ENCODE measurements at regions not wholly inside any gene's neighbourhood (a gene's known extent, or its start where the extent isn't known, plus 50 kb on each side); places are given as distances from the start of the nearest gene placed in this dataset.

DNA sequence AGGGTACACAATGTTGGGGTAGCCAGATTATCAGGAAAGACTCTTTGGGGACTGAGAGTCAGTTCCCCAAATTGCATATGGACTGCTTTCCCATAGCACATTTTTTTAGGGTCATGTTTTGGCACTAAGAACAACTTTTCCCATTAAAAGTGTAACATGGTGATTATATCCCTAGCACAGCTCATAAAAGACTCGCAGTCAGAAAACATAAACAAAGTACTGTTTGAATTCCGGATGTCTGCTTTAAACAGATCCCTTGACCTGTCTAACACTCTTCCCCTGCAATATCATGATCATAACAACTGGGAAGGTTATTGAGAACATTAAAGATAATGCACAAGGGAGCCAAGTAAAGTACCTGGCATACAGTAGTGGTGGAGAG is 262.2 kb downstream of the ASXL3 start:
- Histone ChIP-seq H3K79me2 (ENCODE audit: control insufficient read depth, insufficient read depth, low read length) (no peaks in the 10 kb centered on the region), H3K27ac (ENCODE audit: insufficient read depth, low read length) (no peak overlapping the region), H3K9ac (ENCODE audit: insufficient read depth, low read length) (no peak overlapping the region), H4K20me1 (ENCODE audit: control insufficient read depth, extremely low read depth, insufficient read depth, low read length) (no peaks in the 10 kb centered on the region), H3K9me3 (ENCODE audit: control insufficient read depth, insufficient read depth, low read depth, low read length) (no peaks in the 10 kb centered on the region), H2AFZ (ENCODE audit: low read length) (no peak overlapping the region), H3K27me3 (ENCODE audit: control insufficient read depth, insufficient read depth, low read length) (no peaks in the 10 kb centered on the region), H3K4me3 (replicated peaks in 1 of 4; ENCODE audit: control extremely low read depth in 1 of 4, insufficient read depth in 1 of 4, low read depth in 3 of 4, low read length in 4 of 4) (no peak overlapping the region), H3K36me3 (ENCODE audit: control insufficient read depth, insufficient read depth, low read length) (no peaks in the 10 kb centered on the region), H3K4me1 (ENCODE audit: control insufficient read depth, extremely low read depth, insufficient read depth, low read length) (no peaks in the 10 kb centered on the region), H3K4me2 (ENCODE audit: extremely low read depth, insufficient read depth, low read length) (no peak overlapping the region)
- DNase-seq (ENCODE audit: low read depth in 2 of 2): no peak
- TF ChIP-seq EZH2 (IDR thresholded peaks at IDR 0.05; ENCODE audit: low read length, missing control alignments): no peak
- TF ChIP-seq, protein P1, sequence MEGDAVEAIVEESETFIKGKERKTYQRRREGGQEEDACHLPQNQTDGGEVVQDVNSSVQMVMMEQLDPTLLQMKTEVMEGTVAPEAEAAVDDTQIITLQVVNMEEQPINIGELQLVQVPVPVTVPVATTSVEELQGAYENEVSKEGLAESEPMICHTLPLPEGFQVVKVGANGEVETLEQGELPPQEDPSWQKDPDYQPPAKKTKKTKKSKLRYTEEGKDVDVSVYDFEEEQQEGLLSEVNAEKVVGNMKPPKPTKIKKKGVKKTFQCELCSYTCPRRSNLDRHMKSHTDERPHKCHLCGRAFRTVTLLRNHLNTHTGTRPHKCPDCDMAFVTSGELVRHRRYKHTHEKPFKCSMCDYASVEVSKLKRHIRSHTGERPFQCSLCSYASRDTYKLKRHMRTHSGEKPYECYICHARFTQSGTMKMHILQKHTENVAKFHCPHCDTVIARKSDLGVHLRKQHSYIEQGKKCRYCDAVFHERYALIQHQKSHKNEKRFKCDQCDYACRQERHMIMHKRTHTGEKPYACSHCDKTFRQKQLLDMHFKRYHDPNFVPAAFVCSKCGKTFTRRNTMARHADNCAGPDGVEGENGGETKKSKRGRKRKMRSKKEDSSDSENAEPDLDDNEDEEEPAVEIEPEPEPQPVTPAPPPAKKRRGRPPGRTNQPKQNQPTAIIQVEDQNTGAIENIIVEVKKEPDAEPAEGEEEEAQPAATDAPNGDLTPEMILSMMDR (conservative IDR thresholded peaks at IDR 0.05 in 1 of 2, IDR thresholded peaks at IDR 0.05 in 1 of 2; ENCODE audit: low read depth in 1 of 2, low read length in 2 of 2): no peak

DNA sequence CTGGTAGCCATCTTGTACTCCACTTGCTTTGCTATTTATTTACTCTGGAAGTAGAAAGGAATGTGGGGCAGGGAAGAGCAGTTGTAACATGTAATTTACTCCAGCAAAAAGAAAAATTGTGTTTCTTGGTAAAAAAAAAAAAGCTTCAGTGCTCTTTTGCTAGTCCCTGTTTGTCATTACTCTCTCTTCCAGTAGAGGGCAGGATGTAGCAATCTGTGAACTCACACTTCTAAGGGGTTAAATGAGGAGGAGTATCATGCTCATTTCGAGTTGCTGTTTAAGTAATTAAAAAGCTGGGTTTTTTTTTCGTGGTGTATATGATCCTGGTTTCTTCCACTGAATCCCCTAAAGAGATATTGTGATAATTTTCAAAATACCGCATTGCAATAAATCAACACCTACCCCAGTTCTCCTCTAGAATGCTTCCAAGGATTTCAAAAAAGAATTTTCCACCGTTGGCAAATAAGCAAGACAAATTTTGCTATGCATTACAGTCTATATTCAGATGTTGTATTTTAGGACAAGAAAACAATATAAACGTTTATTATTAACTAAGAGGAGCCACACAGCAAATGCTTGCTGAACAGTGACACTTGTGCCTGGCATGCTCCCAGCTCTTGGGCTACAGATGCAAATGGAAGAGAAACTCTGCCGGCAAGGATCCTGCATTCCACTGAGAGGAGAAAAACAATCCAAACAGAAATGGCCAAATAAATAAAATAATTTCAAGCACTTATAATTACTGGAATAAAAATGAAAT is 261.6 kb downstream of the ASXL3 start:
- Histone ChIP-seq H4K20me1 (ENCODE audit: control insufficient read depth, extremely low read depth, insufficient read depth, low read length) (no peaks in the 10 kb centered on the region), H3K4me1 (ENCODE audit: control insufficient read depth, extremely low read depth, insufficient read depth, low read length) (no peaks in the 10 kb centered on the region), H3K9me3 (ENCODE audit: control insufficient read depth, insufficient read depth, low read depth, low read length) (no peaks in the 10 kb centered on the region), H3K27ac (ENCODE audit: insufficient read depth, low read length) (no peak overlapping the region), H3K36me3 (ENCODE audit: control insufficient read depth, insufficient read depth, low read length) (no peaks in the 10 kb centered on the region), H3K79me2 (ENCODE audit: control insufficient read depth, insufficient read depth, low read length) (no peaks in the 10 kb centered on the region), H3K9ac (ENCODE audit: insufficient read depth, low read length) (no peak overlapping the region), H3K27me3 (ENCODE audit: control insufficient read depth, insufficient read depth, low read length) (no peaks in the 10 kb centered on the region), H3K4me2 (ENCODE audit: extremely low read depth, insufficient read depth, low read length) (no peak overlapping the region), H2AFZ (ENCODE audit: low read length) (no peak overlapping the region), H3K4me3 (replicated peaks in 1 of 4; ENCODE audit: control extremely low read depth in 1 of 4, insufficient read depth in 1 of 4, low read depth in 3 of 4, low read length in 4 of 4) (no peak overlapping the region)
- peak; percentile 56 to 79 for DNase-seq (ENCODE audit: low read depth in 2 of 2)
- TF ChIP-seq, protein P1 (conservative IDR thresholded peaks at IDR 0.05 in 1 of 2, IDR thresholded peaks at IDR 0.05 in 1 of 2; ENCODE audit: low read depth in 1 of 2, low read length in 2 of 2): peak; percentile 56 to 91
- TF ChIP-seq EZH2 (IDR thresholded peaks at IDR 0.05; ENCODE audit: low read length, missing control alignments): no peak

DNA sequence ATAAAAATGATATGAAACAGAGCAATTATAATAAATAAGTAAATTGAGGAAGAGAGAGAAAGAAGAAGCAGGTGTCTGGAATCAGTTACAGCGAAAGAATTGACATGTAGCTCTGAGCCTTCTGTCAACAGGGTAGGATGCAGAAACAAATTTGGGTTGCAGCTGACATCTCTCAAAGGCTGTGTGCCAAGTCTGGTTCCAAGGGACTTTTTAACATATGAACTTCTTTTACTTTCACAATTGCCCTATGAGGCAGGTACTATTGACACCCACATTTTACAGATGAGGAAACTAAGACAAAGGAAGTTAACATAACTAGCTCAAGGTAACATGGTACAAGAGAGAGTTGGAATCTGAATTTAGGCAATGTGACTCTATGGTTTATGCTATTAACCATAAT is 260.0 kb downstream of the ASXL3 start:
- Histone ChIP-seq H4K20me1 (ENCODE audit: control insufficient read depth, extremely low read depth, insufficient read depth, low read length) (no peaks in the 10 kb centered on the region), H3K27ac (ENCODE audit: insufficient read depth, low read length) (no peak overlapping the region), H3K4me2 (ENCODE audit: extremely low read depth, insufficient read depth, low read length) (no peak overlapping the region), H2AFZ (ENCODE audit: low read length) (no peak overlapping the region), H3K9ac (ENCODE audit: insufficient read depth, low read length) (no peak overlapping the region), H3K4me3 (replicated peaks in 1 of 4; ENCODE audit: control extremely low read depth in 1 of 4, insufficient read depth in 1 of 4, low read depth in 3 of 4, low read length in 4 of 4) (no peak overlapping the region), H3K36me3 (ENCODE audit: control insufficient read depth, insufficient read depth, low read length) (no peaks in the 10 kb centered on the region), H3K4me1 (ENCODE audit: control insufficient read depth, extremely low read depth, insufficient read depth, low read length) (no peaks in the 10 kb centered on the region), H3K27me3 (ENCODE audit: control insufficient read depth, insufficient read depth, low read length) (no peaks in the 10 kb centered on the region), H3K79me2 (ENCODE audit: control insufficient read depth, insufficient read depth, low read length) (no peaks in the 10 kb centered on the region), H3K9me3 (ENCODE audit: control insufficient read depth, insufficient read depth, low read depth, low read length) (no peaks in the 10 kb centered on the region)
- DNase-seq (ENCODE audit: low read depth in 2 of 2): no peak
- TF ChIP-seq, protein P1 (conservative IDR thresholded peaks at IDR 0.05 in 1 of 2, IDR thresholded peaks at IDR 0.05 in 1 of 2; ENCODE audit: low read depth in 1 of 2, low read length in 2 of 2): no peak
- TF ChIP-seq EZH2 (IDR thresholded peaks at IDR 0.05; ENCODE audit: low read length, missing control alignments): no peak
